ENCODE measurements at regions not wholly inside any gene's neighbourhood (a gene's known extent, or its start where the extent isn't known, plus 50 kb on each side); places are given as distances from the start of the nearest gene placed in this dataset.
A peak's percentile ranks its signal among the peaks of the same experiment; 100 is the strongest.

GRCh38 chr5:130796902-130797301 lies 368.2 kb downstream of the HINT1 start:
- no peak overlapping the region for H3K4me3 ChIP-seq (ENCODE audit: low read depth, low read length)
- in situ Hi-C loops (cut with HindIII; ENCODE audit: low sequenced_read_pairs), result no loop called here
- TF ChIP-seq CTCF (IDR thresholded peaks at IDR 0.05; ENCODE audit: low read depth, low read length), result no peak
- no peak for DNase-seq (ENCODE audit: low read depth, low spot score)

- no peak for TF ChIP-seq CTCF (IDR thresholded peaks at IDR 0.05; ENCODE audit: low read depth, low read length)
- in situ Hi-C loops (cut with HindIII; ENCODE audit: low sequenced_read_pairs), result no loop called here
- DNase-seq (ENCODE audit: low read depth, low spot score), result no peak
- H3K4me3 ChIP-seq (ENCODE audit: low read depth, low read length), result no peak overlapping the region
These were observed 369.0 kb downstream of the HINT1 start for GRCh38 chr5:130796032-130796431.

GRCh38 chr5:130795037-130795436 lies 370.0 kb downstream of the HINT1 start:
- no peak for DNase-seq (ENCODE audit: low read depth, low spot score)
- H3K4me3 ChIP-seq (ENCODE audit: low read depth, low read length), result no peak overlapping the region
- TF ChIP-seq CTCF (IDR thresholded peaks at IDR 0.05; ENCODE audit: low read depth, low read length), result no peak
- in situ Hi-C loops (cut with HindIII; ENCODE audit: low sequenced_read_pairs), result no loop called here

GRCh38 chr5:130777794-130778193 lies 387.3 kb downstream of the HINT1 start:
- in situ Hi-C loops (cut with HindIII; ENCODE audit: low sequenced_read_pairs), result no loop called here
- TF ChIP-seq CTCF (IDR thresholded peaks at IDR 0.05; ENCODE audit: low read depth, low read length), result no peak
- no peak for DNase-seq (ENCODE audit: low read depth, low spot score)
- no peak overlapping the region for H3K4me3 ChIP-seq (ENCODE audit: low read depth, low read length)

GRCh38 chr5:130773813-130774212 lies 391.2 kb downstream of the HINT1 start:
- H3K4me3 ChIP-seq (ENCODE audit: low read depth, low read length), result no peak overlapping the region
- in situ Hi-C loops (cut with HindIII; ENCODE audit: low sequenced_read_pairs), result no loop called here
- DNase-seq (ENCODE audit: low read depth, low spot score), result peak; percentile 3
- no peak for TF ChIP-seq CTCF (IDR thresholded peaks at IDR 0.05; ENCODE audit: low read depth, low read length)

GRCh38 chr5:130762031-130762430 lies 403.0 kb downstream of the HINT1 start:
- H3K4me3 ChIP-seq (ENCODE audit: low read depth, low read length), result no peak overlapping the region
- no peak for TF ChIP-seq CTCF (IDR thresholded peaks at IDR 0.05; ENCODE audit: low read depth, low read length)
- in situ Hi-C loops (cut with HindIII; ENCODE audit: low sequenced_read_pairs), result no loop called here
- DNase-seq (ENCODE audit: low read depth, low spot score), result no peak

- TF ChIP-seq CTCF (IDR thresholded peaks at IDR 0.05; ENCODE audit: low read depth, low read length), result no peak
- H3K4me3 ChIP-seq (ENCODE audit: low read depth, low read length), result no peak overlapping the region
- in situ Hi-C loops (cut with HindIII; ENCODE audit: low sequenced_read_pairs), result no loop called here
- no peak for DNase-seq (ENCODE audit: low read depth, low spot score)
These were observed 406.0 kb downstream of the HINT1 start for GRCh38 chr5:130759061-130759460.
